GM23248 (cell line): ENCODE measurements at regions not wholly inside any gene's neighbourhood (a gene's known extent, or its start where the extent isn't known, plus 50 kb on each side); places are given as distances from the start of the nearest gene placed in this dataset.
"Not testable (repeated sequence)": the region's sequence is repeated elsewhere in the genome, so short reads cannot be mapped to it uniquely, and the experiment has no call there.

Experiments used
- DNase-seq: peaks from one replicate; pipeline ENCODE4 v3.0.0-alpha.2; 2015
- H2AFZ ChIP-seq: fragments of 200-600 bp; sonication (generic); 2 replicates; pipeline ENCODE4 v1.6.1; 2016; ENCODE audit warnings: antibody characterized with exemption
- H3F3A ChIP-seq: fragments of 200-600 bp; sonication (generic); 2 replicates; pipeline ENCODE4 v1.6.1; 2016; ENCODE audit warnings: mild to moderate bottlenecking, antibody characterized with exemption, mixed run types; ENCODE audit not compliant: insufficient read depth
- H3K27ac ChIP-seq: fragments of 200-600 bp; sonication (generic); 2 replicates; pipeline ENCODE4 v1.5.1; 2016; ENCODE audit warnings: mild to moderate bottlenecking
- H3K27me3 ChIP-seq: fragments of 200-600 bp; sonication (generic); replicated peaks from 2 replicates; pipeline ENCODE4 v1.6.1; 2016; ENCODE audit warnings: mild to moderate bottlenecking; ENCODE audit not compliant: insufficient read depth
- H3K36me3 ChIP-seq: fragments of 200-600 bp; sonication (generic); 2 replicates; pipeline ENCODE4 v1.6.1; 2016; ENCODE audit warnings: low read depth, mild to moderate bottlenecking
- H3K4me1 ChIP-seq: fragments of 200-600 bp; sonication (generic); 2 replicates; pipeline ENCODE4 v1.6.1; 2016; ENCODE audit warnings: mild to moderate bottlenecking; ENCODE audit not compliant: insufficient read depth
- H3K4me2 ChIP-seq: fragments of 200-600 bp; sonication (generic); one replicate; pipeline ENCODE4 v1.6.1; 2016; ENCODE audit warnings: mild to moderate bottlenecking; ENCODE audit not compliant: unreplicated experiment
- H3K4me3 ChIP-seq: fragments of 200-600 bp; sonication (generic); 2 replicates; pipeline ENCODE4 v1.5.1; 2016; ENCODE audit warnings: mild to moderate bottlenecking
- H3K79me2 ChIP-seq: fragments of 200-600 bp; sonication (generic); 2 replicates; pipeline ENCODE4 v1.6.1; 2016; ENCODE audit warnings: mild to moderate bottlenecking; ENCODE audit not compliant: insufficient read depth
- H3K9ac ChIP-seq: fragments of 200-600 bp; sonication (generic); 2 replicates; pipeline ENCODE4 v1.6.1; 2016; ENCODE audit warnings: mild to moderate bottlenecking
- H3K9me2 ChIP-seq: fragments of 200-600 bp; sonication (generic); 2 replicates; pipeline ENCODE4 v1.6.1; 2016; ENCODE audit warnings: mixed run types, mild to moderate bottlenecking, moderate library complexity; ENCODE audit not compliant: insufficient read depth
- H3K9me3 ChIP-seq: fragments of 200-600 bp; sonication (generic); one replicate; pipeline ENCODE4 v1.6.1; 2017; ENCODE audit warnings: low read depth
- H4K20me1 ChIP-seq: fragments of 200-600 bp; sonication (generic); 2 replicates; pipeline ENCODE4 v1.6.0; 2016; ENCODE audit not compliant: insufficient read depth
- EZH2 ChIP-seq: fragments of 200-600 bp; sonication (generic); IDR thresholded peaks from 2 replicates; pipeline ENCODE4 v1.6.1; 2018; ENCODE audit warnings: antibody characterized with exemption, mild to moderate bottlenecking; ENCODE audit not compliant: insufficient read depth, poor library complexity, severe bottlenecking
- EZH2phosphoT487 ChIP-seq: fragments of 200-600 bp; sonication (generic); IDR thresholded peaks from 2 replicates; pipeline ENCODE4 v1.6.1; 2018; ENCODE audit warnings: antibody characterized with exemption, moderate library complexity, mild to moderate bottlenecking, low read depth; ENCODE audit not compliant: insufficient read depth
- WGBS, 2 experiments: methylation state at CpG; one replicate each; pipeline ENCODE4 v1.1.6; 2015 to 2017; ENCODE audit warnings: low lambda C conversion rate in 2 of 2, low coverage in 1 of 2; ENCODE audit errors: missing lambda C conversion rate in 2 of 2; 5-methylcytosine and 5-hydroxymethylcytosine counted together
- in situ Hi-C: fragments of 300-500 bp; cut with MboI; formaldehyde crosslinking; loops from 2 replicates; pipeline ENCODE4 v1.15.0; 2020

GRCh38 chr9:134548618-134549017 lies 93.0 kb upstream of the COL5A1 start:
- no peak overlapping the region for H3K4me2 ChIP-seq
- H3K27ac ChIP-seq, result no peak overlapping the region
- H3K36me3 ChIP-seq, result no peaks in the 10 kb centered on the region
- no peak for TF ChIP-seq EZH2phosphoT487
- TF ChIP-seq EZH2, result no peak
- no peaks in the 10 kb centered on the region for H4K20me1 ChIP-seq
- no peaks in the 10 kb centered on the region for H3K9me3 ChIP-seq
- no peak for DNase-seq
- no peak overlapping the region for H2AFZ ChIP-seq
- no peak overlapping the region for H3K4me3 ChIP-seq
- in situ Hi-C loops, result no loop called here
- H3K79me2 ChIP-seq, result no peaks in the 10 kb centered on the region
- H3K9me2 ChIP-seq, result no peaks in the 10 kb centered on the region
- H3F3A ChIP-seq, result peaks cover 26% of the 10 kb centered on the region
- 95 to 97% methylated on average over 17 of the region's 17 CpGs for WGBS, 2 experiments
- peaks cover 51% of the 10 kb centered on the region for H3K4me1 ChIP-seq
- no peaks in the 10 kb centered on the region for H3K27me3 ChIP-seq
- no peak overlapping the region for H3K9ac ChIP-seq

DNA sequence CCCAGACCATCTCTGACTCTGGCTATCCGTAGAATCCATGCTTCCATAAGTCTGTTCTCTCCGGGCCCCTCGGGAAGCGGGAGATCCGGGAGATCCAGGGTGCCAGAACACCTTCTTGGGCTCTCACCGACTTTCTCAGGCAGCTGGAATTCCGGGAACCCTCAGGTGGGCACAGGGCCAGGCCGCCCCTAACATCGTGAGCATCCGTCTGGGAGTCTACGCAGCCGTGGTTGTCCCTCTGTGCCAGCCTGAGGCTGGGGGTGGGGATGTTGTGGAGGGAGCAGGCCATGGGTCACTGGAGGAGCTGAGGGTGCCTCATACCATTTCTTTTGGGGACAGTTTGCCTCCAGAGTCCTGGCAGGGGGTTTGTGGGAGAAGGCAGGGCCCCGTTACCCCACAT lies 92.3 kb upstream of the COL5A1 start:
- Histone ChIP-seq H4K20me1 (no peaks in the 10 kb centered on the region), H3K9ac (no peak overlapping the region), H3K79me2 (no peaks in the 10 kb centered on the region), H3K4me3 (no peak overlapping the region), H2AFZ (no peak overlapping the region), H3K4me2 (no peak overlapping the region), H3K36me3 (no peaks in the 10 kb centered on the region), H3K9me3 (no peaks in the 10 kb centered on the region), H3K27me3 (no peaks in the 10 kb centered on the region), H3K27ac (no peak overlapping the region), H3F3A (peaks cover 22% of the 10 kb centered on the region), H3K4me1 (peaks cover 44% of the 10 kb centered on the region), H3K9me2 (no peaks in the 10 kb centered on the region)
- in situ Hi-C loops, result no loop called here
- no peak for DNase-seq
- TF ChIP-seq EZH2phosphoT487, result no peak
- WGBS, 2 experiments, result 81 to 85% methylated on average over 12 to 13 of the region's 13 CpGs

DNA sequence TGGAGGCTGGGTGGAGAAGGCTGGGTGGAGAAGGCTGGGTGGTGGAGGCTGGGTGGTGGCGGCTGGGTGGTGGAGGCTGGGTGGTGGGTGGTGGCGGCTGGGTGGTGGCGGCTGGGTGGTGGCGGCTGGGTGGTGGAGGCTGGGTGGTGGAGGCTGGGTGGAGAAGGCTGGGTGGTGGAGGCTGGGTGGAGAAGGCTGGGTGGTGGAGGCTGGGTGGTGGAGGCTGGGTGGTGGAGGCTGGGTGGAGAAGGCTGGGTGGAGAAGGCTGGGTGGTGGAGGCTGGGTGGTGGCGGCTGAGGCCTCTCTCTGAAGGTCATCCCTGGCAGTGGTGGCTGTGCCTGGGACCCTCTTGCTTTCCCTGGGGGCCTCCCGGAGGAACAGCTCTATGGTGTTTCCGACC lies 91.5 kb upstream of the COL5A1 start:
- H3K9me3 ChIP-seq, H3K27me3 ChIP-seq, H3K4me2 ChIP-seq, H4K20me1 ChIP-seq, H3K79me2 ChIP-seq, H3K27ac ChIP-seq, in situ Hi-C loops, DNase-seq, H3K36me3 ChIP-seq, H2AFZ ChIP-seq, H3K9me2 ChIP-seq, H3K9ac ChIP-seq, H3K4me3 ChIP-seq: not testable (repeated sequence)
- WGBS, 2 experiments, result 92 to 97% methylated on average over 3 to 5 of the region's 7 CpGs
- Histone ChIP-seq H3K4me1 (peaks cover 43% of the 10 kb centered on the region), H3F3A (peaks cover 16% of the 10 kb centered on the region)

DNA sequence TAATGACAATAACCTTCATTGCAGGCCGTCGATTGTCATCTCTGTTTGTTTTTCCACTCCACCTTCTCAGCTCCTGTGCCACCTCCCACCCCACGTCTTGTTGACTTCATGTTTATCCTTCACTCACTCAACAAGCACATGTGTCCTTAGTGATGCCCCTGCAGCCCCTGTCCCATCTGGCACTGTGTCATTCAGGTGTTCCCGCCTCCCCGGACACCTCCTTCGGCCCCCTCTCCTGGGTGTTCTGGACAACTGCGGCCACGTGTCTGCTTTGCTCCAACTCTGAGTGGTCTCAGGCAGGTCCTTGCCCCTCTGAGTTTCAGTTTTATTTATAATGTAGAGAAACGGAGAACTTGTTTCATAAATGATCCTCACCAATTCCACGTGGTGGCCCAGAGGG lies 91.0 kb upstream of the COL5A1 start:
- TF ChIP-seq EZH2phosphoT487 (no peak), EZH2 (no peak)
- H3K9me2 ChIP-seq, result no peaks in the 10 kb centered on the region
- no peaks in the 10 kb centered on the region for H3K79me2 ChIP-seq
- H3K4me2 ChIP-seq, result no peak overlapping the region
- 86 to 88% methylated on average over 10 of the region's 10 CpGs for WGBS, 2 experiments
- H3K36me3 ChIP-seq, result no peaks in the 10 kb centered on the region
- H3K4me1 ChIP-seq, result peaks cover 41% of the 10 kb centered on the region
- H3K27ac ChIP-seq, result no peak overlapping the region
- H4K20me1 ChIP-seq, result no peaks in the 10 kb centered on the region
- no peaks in the 10 kb centered on the region for H3K27me3 ChIP-seq
- in situ Hi-C loops, result no loop called here
- H2AFZ ChIP-seq, result no peak overlapping the region
- no peak overlapping the region for H3K9ac ChIP-seq
- no peaks in the 10 kb centered on the region for H3K9me3 ChIP-seq
- H3K4me3 ChIP-seq, result no peak overlapping the region
- peaks cover 11% of the 10 kb centered on the region for H3F3A ChIP-seq
- DNase-seq, result no peak

GRCh38 chr9:134551176-134551575 lies 90.4 kb upstream of the COL5A1 start:
- H3F3A ChIP-seq, result peaks cover 11% of the 10 kb centered on the region; the same call in 1 of the 2 replicates
- in situ Hi-C loops, result no loop called here
- no peak overlapping the region; the same call in 1 of the 2 replicates for H3K4me3 ChIP-seq
- WGBS, 2 experiments, result 44 to 48% methylated on average over 22 to 23 of the region's 23 CpGs
- H3K9ac ChIP-seq, result no peak overlapping the region
- H3K4me2 ChIP-seq, result no peak overlapping the region
- TF ChIP-seq EZH2 (no peak), EZH2phosphoT487 (no peak)
- no peak overlapping the region for H2AFZ ChIP-seq
- H3K4me1 ChIP-seq, result peaks cover 35% of the 10 kb centered on the region
- no peaks in the 10 kb centered on the region for H3K9me2 ChIP-seq
- no peaks in the 10 kb centered on the region for H3K36me3 ChIP-seq
- no peaks in the 10 kb centered on the region for H3K27me3 ChIP-seq
- no peaks in the 10 kb centered on the region for H3K9me3 ChIP-seq
- H3K79me2 ChIP-seq, result no peaks in the 10 kb centered on the region
- H4K20me1 ChIP-seq, result no peaks in the 10 kb centered on the region
- no peak for DNase-seq
- no peak overlapping the region for H3K27ac ChIP-seq
